SK-N-SH (cell line): ENCODE measurements at regions not wholly inside any gene's neighbourhood (a gene's known extent, or its start where the extent isn't known, plus 50 kb on each side); places are given as distances from the start of the nearest gene placed in this dataset.

Source experiments
- CTCF ChIA-PET: fragments of 300-600, 350-600 bp; formaldehyde crosslinking; extraction: SDS; loops from one replicate; lab custom pipeline; 2021; lab: Yijun Ruan, JAX
- POLR2A ChIA-PET: fragments of 350-600 bp; sonication (Branson Sonifier 250); formaldehyde crosslinking; extraction: SDS; loops from one replicate; lab custom pipeline; 2020; ENCODE audit warnings: antibody characterized with exemption, inconsistent platforms; lab: Yijun Ruan, JAX
- DNase-seq: peaks from one replicate; pipeline ENCODE4 v3.0.0; 2012
- H2AFZ ChIP-seq: fragments of 200-600 bp; sonication (generic); 2 replicates; pipeline ENCODE4 v1.8.1; 2016; ENCODE audit warnings: antibody characterized with exemption, mild to moderate bottlenecking, low read depth
- H3F3A ChIP-seq: fragments of 200-600 bp; sonication (generic); replicated peaks from 2 replicates; pipeline ENCODE3; 2016; ENCODE audit warnings: antibody characterized with exemption, mild to moderate bottlenecking; ENCODE audit not compliant: insufficient read depth
- H3K27ac ChIP-seq, 2 experiments: fragments of 200-500 bp in 1 of 2; fragments of 200-600 bp in 1 of 2; sonication (Bioruptor generic) in 1 of 2; sonication (generic), shearing (Covaris generic) in 1 of 2; 2 replicates each; pipeline versions ENCODE4 v1.5.1 to v1.6.1; 2014 to 2016; ENCODE audit warnings: low read depth in 2 of 2, inconsistent platforms in 1 of 2, low read length in 1 of 2, mild to moderate bottlenecking in 1 of 2, mixed read lengths in 1 of 2
- H3K27me3 ChIP-seq: fragments of 200-600 bp; sonication (generic), shearing (Covaris generic); 2 replicates; pipeline ENCODE4 v1.6.1; 2016; ENCODE audit warnings: mixed run types; ENCODE audit not compliant: insufficient read depth
- H3K36me3 ChIP-seq, 2 experiments: fragments of 200-500 bp in 1 of 2; fragments of 200-600 bp in 1 of 2; sonication (Bioruptor generic) in 1 of 2; sonication (generic) in 1 of 2; replicated peaks in 1 of 2; 2 replicates each; pipeline versions ENCODE3 to v1.5.1; 2014 to 2016; ENCODE audit warnings: low read length in 1 of 2, mild to moderate bottlenecking in 1 of 2; ENCODE audit not compliant: insufficient read depth in 2 of 2, control insufficient read depth in 1 of 2
- H3K4me1 ChIP-seq, 2 experiments: fragments of 200-500 bp in 1 of 2; fragments of 200-600 bp in 1 of 2; sonication (Bioruptor generic) in 1 of 2; sonication (generic), shearing (Covaris generic) in 1 of 2; 2 replicates each; pipeline versions ENCODE4 v1.5.1 to v1.6.1; 2014 to 2016; ENCODE audit warnings: low read depth in 1 of 2, low read length in 1 of 2, mixed run types in 1 of 2; ENCODE audit not compliant: insufficient read depth in 2 of 2, control insufficient read depth in 1 of 2
- H3K4me2 ChIP-seq: fragments of 200-600 bp; sonication (generic), shearing (Covaris generic); 2 replicates; pipeline ENCODE4 v1.6.1; 2017; ENCODE audit warnings: mixed run types
- H3K4me3 ChIP-seq, 2 experiments: fragments of 200-500 bp in 1 of 2; fragments of 200-600 bp in 1 of 2; sonication (Bioruptor generic) in 1 of 2; sonication (generic), shearing (Covaris generic) in 1 of 2; 2 replicates each; pipeline versions ENCODE4 v1.5.1 to v1.8.1; 2014 to 2016; ENCODE audit warnings: low read depth in 2 of 2, inconsistent platforms in 1 of 2, low read length in 1 of 2, mild to moderate bottlenecking in 1 of 2, mixed read lengths in 1 of 2, moderate library complexity in 1 of 2
- H3K79me2 ChIP-seq: fragments of 200-600 bp; sonication (generic); 2 replicates; pipeline ENCODE4 v1.8.1; 2017; ENCODE audit warnings: mild to moderate bottlenecking; ENCODE audit not compliant: insufficient read depth
- H3K9ac ChIP-seq: fragments of 200-600 bp; sonication (generic); 2 replicates; pipeline ENCODE4 v1.6.1; 2017; ENCODE audit warnings: mixed run types
- H3K9me2 ChIP-seq: fragments of 200-600 bp; sonication (generic); 2 replicates; pipeline ENCODE4 v1.6.1; 2017; ENCODE audit warnings: mixed run types
- H3K9me3 ChIP-seq: fragments of 200-600 bp; sonication (generic); 2 replicates; pipeline ENCODE4 v1.6.1; 2017; ENCODE audit warnings: mixed run types, mild to moderate bottlenecking, moderate library complexity
- H4K20me1 ChIP-seq: fragments of 200-600 bp; sonication (generic); 2 replicates; pipeline ENCODE4 v1.6.1; 2017; ENCODE audit warnings: mild to moderate bottlenecking, mixed run types; ENCODE audit not compliant: insufficient read depth
- CHD2 ChIP-seq: fragments of 150-350 bp; IDR thresholded peaks from 2 replicates; pipeline ENCODE4 v1.6.1; 2018; ENCODE audit warnings: low read length; ENCODE audit not compliant: partially characterized antibody
- CTCF ChIP-seq: fragments of 200-600 bp; sonication (generic); IDR thresholded peaks from 2 replicates; pipeline ENCODE4 v1.6.1; 2017; ENCODE audit warnings: antibody characterized with exemption, mild to moderate bottlenecking, moderate library complexity
- ELF1 ChIP-seq: IDR thresholded peaks from 2 replicates; pipeline ENCODE4 v1.4.0; 2012
- EZH2phosphoT487 ChIP-seq: fragments of 200-600 bp; sonication (generic); IDR thresholded peaks from 2 replicates; pipeline ENCODE4 v1.6.1; 2017; ENCODE audit warnings: low read depth, mixed run types, mild to moderate bottlenecking, antibody characterized with exemption, moderate library complexity, borderline replicate concordance
- FOSL2 ChIP-seq: IDR thresholded peaks from 2 replicates; pipeline ENCODE4 v1.4.0; 2012; ENCODE audit warnings: low read depth, mild to moderate bottlenecking, moderate library complexity, borderline replicate concordance
- FOXJ3 ChIP-seq: sonication (generic); formaldehyde crosslinking; IDR thresholded peaks from 2 replicates; pipeline ENCODE4 v1.5.1; 2020; ENCODE audit warnings: mild to moderate bottlenecking, missing genetic modification reagents
- GABPA ChIP-seq: IDR thresholded peaks from 2 replicates; pipeline ENCODE4 v1.4.0; 2012; ENCODE audit warnings: low read depth, mild to moderate bottlenecking
- JUND ChIP-seq: IDR thresholded peaks from 2 replicates; pipeline ENCODE4 v1.4.0; 2012
- MAX ChIP-seq: IDR thresholded peaks from 2 replicates; pipeline ENCODE4 v1.4.0; 2012; ENCODE audit warnings: low read depth
- MEF2A ChIP-seq: IDR thresholded peaks from 2 replicates; pipeline ENCODE4 v1.4.0; 2012; ENCODE audit warnings: low read depth, borderline replicate concordance
- MXI1 ChIP-seq: IDR thresholded peaks from 2 replicates; pipeline ENCODE4 v1.6.1; 2012; ENCODE audit warnings: mild to moderate bottlenecking, low read depth, low read length, improper control_type of control experiment
- NFIC ChIP-seq: IDR thresholded peaks from 2 replicates; pipeline ENCODE4 v1.4.0; 2012; ENCODE audit warnings: borderline replicate concordance
- NRF1 ChIP-seq: IDR thresholded peaks from 2 replicates; pipeline ENCODE4 v1.6.1; 2012; ENCODE audit warnings: low read depth, mild to moderate bottlenecking, low read length
- PBX3 ChIP-seq: IDR thresholded peaks from 2 replicates; pipeline ENCODE4; 2012
- POLR2AphosphoS5 ChIP-seq: IDR thresholded peaks from 2 replicates; pipeline ENCODE4 v1.6.1; 2012; ENCODE audit warnings: low read depth, low read length
- RAD21 ChIP-seq: IDR thresholded peaks from 2 replicates; pipeline ENCODE4 v1.6.1; 2012; ENCODE audit warnings: mild to moderate bottlenecking, low read length
- RCOR1 ChIP-seq: fragments of 150-350 bp; IDR thresholded peaks from 2 replicates; pipeline ENCODE4 v1.6.1; 2017; ENCODE audit warnings: antibody characterized with exemption, low read length
- RFX5 ChIP-seq: IDR thresholded peaks from 2 replicates; pipeline ENCODE4 v1.6.1; 2012; ENCODE audit warnings: mild to moderate bottlenecking, improper control_type of control experiment, low read length
- TAF1 ChIP-seq: IDR thresholded peaks from 2 replicates; pipeline ENCODE4 v1.6.1; 2012; ENCODE audit warnings: low read depth, mild to moderate bottlenecking, low read length, moderate library complexity, borderline replicate concordance
- TCF12 ChIP-seq: IDR thresholded peaks from 2 replicates; pipeline ENCODE4 v1.4.0; 2012
- TEAD4 ChIP-seq: IDR thresholded peaks from 2 replicates; pipeline ENCODE4 v1.4.0; 2012; ENCODE audit warnings: mild to moderate bottlenecking, borderline replicate concordance; ENCODE audit not compliant: insufficient read depth
- USF1 ChIP-seq: IDR thresholded peaks from 2 replicates; pipeline ENCODE4 v1.4.0; 2012; ENCODE audit warnings: low read depth, borderline replicate concordance
- USF2 ChIP-seq: fragments of 150-350 bp; IDR thresholded peaks from 2 replicates; pipeline ENCODE4 v1.6.1; 2017; ENCODE audit warnings: antibody characterized with exemption, low read length, low read depth, borderline replicate concordance
- YY1 ChIP-seq: IDR thresholded peaks from 2 replicates; pipeline ENCODE4 v1.4.0; 2012; ENCODE audit warnings: low read depth, mild to moderate bottlenecking
- WGBS: methylation state at CpG from one replicate; pipeline ENCODE4 v1.1.6; 2017; ENCODE audit warnings: low lambda C conversion rate; 5-methylcytosine and 5-hydroxymethylcytosine counted together

- TF ChIP-seq PBX3 = no peak
- no peak for TF ChIP-seq NRF1
- TF ChIP-seq RAD21 = no peak
- no peak for TF ChIP-seq TEAD4
- TF ChIP-seq, all 33 proteins: peak for 0
These were observed 1155.8 kb upstream of the CHAC2 start (continued) for GRCh38 chr2:52611759-52612158.

- H3K27me3 ChIP-seq = no peaks in the 10 kb centered on the region
- H3F3A ChIP-seq = no peaks in the 10 kb centered on the region
- DNase-seq = no peak
- WGBS = 46% methylated on average over 2 of the region's 2 CpGs
- no peaks in the 10 kb centered on the region for H3K36me3 ChIP-seq
- H3K4me1 ChIP-seq = no peaks in the 10 kb centered on the region
- H3K79me2 ChIP-seq = no peaks in the 10 kb centered on the region
- H2AFZ ChIP-seq = no peak overlapping the region
- ChIA-PET CTCF (no interaction called here), POLR2A (no interaction called here)
- no peaks in the 10 kb centered on the region for H3K9me2 ChIP-seq
- no peak overlapping the region for H3K4me3 ChIP-seq
- H3K9me3 ChIP-seq = no peaks in the 10 kb centered on the region
- no peak overlapping the region for H3K27ac ChIP-seq
- H3K9ac ChIP-seq = no peak overlapping the region
- H4K20me1 ChIP-seq = no peaks in the 10 kb centered on the region
- no peak for TF ChIP-seq RFX5
- no peak for TF ChIP-seq JUND
- TF ChIP-seq POLR2AphosphoS5 = no peak
- no peak for TF ChIP-seq YY1
- no peak for TF ChIP-seq GABPA
- no peak for TF ChIP-seq RAD21
- no peak for TF ChIP-seq USF2
- TF ChIP-seq USF1 = no peak
- TF ChIP-seq TEAD4 = no peak
- no peak for TF ChIP-seq MAX
- TF ChIP-seq CHD2 = no peak
- TF ChIP-seq NFIC = no peak
- no peak for TF ChIP-seq TCF12
- no peak for TF ChIP-seq RCOR1
- TF ChIP-seq FOSL2 = no peak
- H3K4me2 ChIP-seq = no peak overlapping the region
These were observed 1159.6 kb upstream of the CHAC2 start for GRCh38 chr2:52608030-52608429.

- no peaks in the 10 kb centered on the region for H4K20me1 ChIP-seq
- no peaks in the 10 kb centered on the region for H3F3A ChIP-seq
- H3K9me3 ChIP-seq = no peaks in the 10 kb centered on the region
- CTCF ChIA-PET = no interaction called here
- DNase-seq = no peak
- no peak overlapping the region for H3K9ac ChIP-seq
- no peaks in the 10 kb centered on the region for H3K79me2 ChIP-seq
- H3K9me2 ChIP-seq = no peaks in the 10 kb centered on the region
- POLR2A ChIA-PET = no interaction called here
- no peak overlapping the region for H3K4me2 ChIP-seq
- no peaks in the 10 kb centered on the region for H3K36me3 ChIP-seq
- no peaks in the 10 kb centered on the region for H3K4me1 ChIP-seq
- H2AFZ ChIP-seq = no peak overlapping the region
- no peak overlapping the region for H3K27ac ChIP-seq
- no peak overlapping the region for H3K4me3 ChIP-seq
- H3K27me3 ChIP-seq = no peaks in the 10 kb centered on the region
- TF ChIP-seq ELF1 (no peak), FOXJ3 (CRISPR knock-in tag) (no peak), MEF2A (no peak), USF2 (no peak), FOSL2 (no peak), CTCF (no peak), POLR2AphosphoS5 (no peak), TAF1 (no peak), EZH2phosphoT487 (no peak), MXI1 (no peak), CHD2 (no peak), TCF12 (no peak), TEAD4 (no peak)
These were observed 1170.3 kb upstream of the CHAC2 start for GRCh38 chr2:52597346-52597745.
